ENCODE measurements at regions not wholly inside any gene's neighbourhood (a gene's known extent, or its start where the extent isn't known, plus 50 kb on each side); places are given as distances from the start of the nearest gene placed in this dataset.
"Not testable (repeated sequence)": the region's sequence is repeated elsewhere in the genome, so short reads cannot be mapped to it uniquely, and the experiment has no call there.

GRCh38 chr6:147951726-147952125 lies 390.9 kb upstream of the SASH1 start:
- Mint-ChIP-seq H3K9me3 (no peaks in the 10 kb centered on the region), H3K36me3 (ENCODE audit: low read depth) (no peaks in the 10 kb centered on the region), H3K4me3 (no peak overlapping the region), H3K27ac (no peak overlapping the region), H3K4me1 (ENCODE audit: low read depth) (no peaks in the 10 kb centered on the region), H3K27me3 (ENCODE audit: low read depth) (no peaks in the 10 kb centered on the region)

- Mint-ChIP-seq H3K4me1 (ENCODE audit: low read depth) (no peaks in the 10 kb centered on the region), H3K9me3 (no peaks in the 10 kb centered on the region), H3K27me3 (ENCODE audit: low read depth) (no peaks in the 10 kb centered on the region), H3K27ac (no peak overlapping the region), H3K4me3 (no peak overlapping the region), H3K36me3 (ENCODE audit: low read depth) (no peaks in the 10 kb centered on the region)
These were observed 387.7 kb upstream of the SASH1 start for GRCh38 chr6:147954938-147955337.

GRCh38 chr6:147958683-147959082 lies 384.0 kb upstream of the SASH1 start:
- H3K27ac Mint-ChIP-seq = no peak overlapping the region
- no peaks in the 10 kb centered on the region for H3K4me1 Mint-ChIP-seq (ENCODE audit: low read depth)
- H3K4me3 Mint-ChIP-seq = no peak overlapping the region
- H3K36me3 Mint-ChIP-seq (ENCODE audit: low read depth) = no peaks in the 10 kb centered on the region
- H3K9me3 Mint-ChIP-seq = no peaks in the 10 kb centered on the region
- no peaks in the 10 kb centered on the region for H3K27me3 Mint-ChIP-seq (ENCODE audit: low read depth)

GRCh38 chr6:147961481-147962141 lies 381.0 kb upstream of the SASH1 start:
- Mint-ChIP-seq H3K4me1 (ENCODE audit: low read depth) (no peaks in the 10 kb centered on the region), H3K4me3 (no peak overlapping the region), H3K9me3 (peaks cover 6% of the 10 kb centered on the region), H3K27ac (no peak overlapping the region), H3K27me3 (ENCODE audit: low read depth) (no peaks in the 10 kb centered on the region), H3K36me3 (ENCODE audit: low read depth) (no peaks in the 10 kb centered on the region)

GRCh38 chr6:147965448-147965847 lies 377.2 kb upstream of the SASH1 start:
- not testable (repeated sequence) for H3K4me1 Mint-ChIP-seq (ENCODE audit: low read depth); H3K9me3 Mint-ChIP-seq; H3K4me3 Mint-ChIP-seq; H3K36me3 Mint-ChIP-seq (ENCODE audit: low read depth); H3K27ac Mint-ChIP-seq; H3K27me3 Mint-ChIP-seq (ENCODE audit: low read depth)

- H3K27ac Mint-ChIP-seq = no peak overlapping the region
- no peak overlapping the region for H3K4me3 Mint-ChIP-seq
- no peaks in the 10 kb centered on the region for H3K36me3 Mint-ChIP-seq (ENCODE audit: low read depth)
- H3K4me1 Mint-ChIP-seq (ENCODE audit: low read depth) = no peaks in the 10 kb centered on the region
- H3K27me3 Mint-ChIP-seq (ENCODE audit: low read depth) = no peaks in the 10 kb centered on the region
- peaks cover 2% of the 10 kb centered on the region for H3K9me3 Mint-ChIP-seq
These were observed 371.7 kb upstream of the SASH1 start for GRCh38 chr6:147970970-147971369.

GRCh38 chr6:147972448-147972847 lies 370.2 kb upstream of the SASH1 start:
- H3K4me1 Mint-ChIP-seq (ENCODE audit: low read depth) = no peaks in the 10 kb centered on the region
- no peak overlapping the region for H3K27ac Mint-ChIP-seq
- no peaks in the 10 kb centered on the region for H3K36me3 Mint-ChIP-seq (ENCODE audit: low read depth)
- no peaks in the 10 kb centered on the region for H3K9me3 Mint-ChIP-seq
- no peaks in the 10 kb centered on the region for H3K27me3 Mint-ChIP-seq (ENCODE audit: low read depth)
- H3K4me3 Mint-ChIP-seq = no peak overlapping the region

- no peak overlapping the region for H3K4me3 Mint-ChIP-seq
- no peaks in the 10 kb centered on the region for H3K36me3 Mint-ChIP-seq (ENCODE audit: low read depth)
- no peaks in the 10 kb centered on the region for H3K9me3 Mint-ChIP-seq
- H3K4me1 Mint-ChIP-seq (ENCODE audit: low read depth) = no peaks in the 10 kb centered on the region
- no peaks in the 10 kb centered on the region for H3K27me3 Mint-ChIP-seq (ENCODE audit: low read depth)
- no peak overlapping the region for H3K27ac Mint-ChIP-seq
These were observed 368.8 kb upstream of the SASH1 start for GRCh38 chr6:147973806-147974205.

- H3K9me3 Mint-ChIP-seq = no peaks in the 10 kb centered on the region
- H3K36me3 Mint-ChIP-seq (ENCODE audit: low read depth) = no peaks in the 10 kb centered on the region
- H3K4me1 Mint-ChIP-seq (ENCODE audit: low read depth) = no peaks in the 10 kb centered on the region
- H3K27ac Mint-ChIP-seq = no peak overlapping the region
- H3K4me3 Mint-ChIP-seq = no peak overlapping the region
- no peaks in the 10 kb centered on the region for H3K27me3 Mint-ChIP-seq (ENCODE audit: low read depth)
These were observed 368.3 kb upstream of the SASH1 start for GRCh38 chr6:147974376-147974775.

GRCh38 chr6:147977851-147978465 lies 364.7 kb upstream of the SASH1 start:
- Mint-ChIP-seq H3K36me3 (ENCODE audit: low read depth) (no peaks in the 10 kb centered on the region), H3K9me3 (no peaks in the 10 kb centered on the region), H3K4me1 (ENCODE audit: low read depth) (no peaks in the 10 kb centered on the region), H3K4me3 (no peak overlapping the region), H3K27me3 (ENCODE audit: low read depth) (no peaks in the 10 kb centered on the region), H3K27ac (no peak overlapping the region)

GRCh38 chr6:147979966-147980365 lies 362.7 kb upstream of the SASH1 start:
- H3K36me3 Mint-ChIP-seq (ENCODE audit: low read depth) = no peaks in the 10 kb centered on the region
- no peak overlapping the region for H3K27ac Mint-ChIP-seq
- H3K4me1 Mint-ChIP-seq (ENCODE audit: low read depth) = no peaks in the 10 kb centered on the region
- H3K27me3 Mint-ChIP-seq (ENCODE audit: low read depth) = no peaks in the 10 kb centered on the region
- no peak overlapping the region for H3K4me3 Mint-ChIP-seq
- no peaks in the 10 kb centered on the region for H3K9me3 Mint-ChIP-seq

GRCh38 chr6:147983581-147984366 lies 358.9 kb upstream of the SASH1 start:
- Mint-ChIP-seq H3K4me3 (no peak overlapping the region), H3K36me3 (ENCODE audit: low read depth) (no peaks in the 10 kb centered on the region), H3K9me3 (no peaks in the 10 kb centered on the region), H3K27me3 (ENCODE audit: low read depth) (no peaks in the 10 kb centered on the region), H3K27ac (no peak overlapping the region), H3K4me1 (ENCODE audit: low read depth) (no peaks in the 10 kb centered on the region)

- peaks cover 4% of the 10 kb centered on the region for H3K9me3 Mint-ChIP-seq
- no peak overlapping the region for H3K27ac Mint-ChIP-seq
- no peaks in the 10 kb centered on the region for H3K36me3 Mint-ChIP-seq (ENCODE audit: low read depth)
- H3K27me3 Mint-ChIP-seq (ENCODE audit: low read depth) = no peaks in the 10 kb centered on the region
- no peak overlapping the region for H3K4me3 Mint-ChIP-seq
- no peaks in the 10 kb centered on the region for H3K4me1 Mint-ChIP-seq (ENCODE audit: low read depth)
These were observed 355.8 kb upstream of the SASH1 start for GRCh38 chr6:147986846-147987245.

- no peaks in the 10 kb centered on the region for H3K36me3 Mint-ChIP-seq (ENCODE audit: low read depth)
- H3K27me3 Mint-ChIP-seq (ENCODE audit: low read depth) = no peaks in the 10 kb centered on the region
- H3K4me3 Mint-ChIP-seq = no peak overlapping the region
- no peaks in the 10 kb centered on the region for H3K4me1 Mint-ChIP-seq (ENCODE audit: low read depth)
- peaks cover 4% of the 10 kb centered on the region for H3K9me3 Mint-ChIP-seq
- H3K27ac Mint-ChIP-seq = no peak overlapping the region
These were observed 352.5 kb upstream of the SASH1 start for GRCh38 chr6:147990159-147990558.

GRCh38 chr6:147991961-147992360 lies 350.7 kb upstream of the SASH1 start:
- Mint-ChIP-seq H3K27me3 (ENCODE audit: low read depth) (no peaks in the 10 kb centered on the region), H3K4me3 (no peak overlapping the region), H3K4me1 (ENCODE audit: low read depth) (no peaks in the 10 kb centered on the region)

More at GRCh38 chr6:147991961-147992360, 350.7 kb upstream of the SASH1 start:
- H3K36me3 Mint-ChIP-seq (ENCODE audit: low read depth) = no peaks in the 10 kb centered on the region
- peaks cover 4% of the 10 kb centered on the region for H3K9me3 Mint-ChIP-seq
- H3K27ac Mint-ChIP-seq = no peak overlapping the region

Data from T-helper 1 cell treated with Interleukin-12 subunit alpha and Interleukin-12 subunit beta and Interleukin-4 antibody, amounts not matched to agents 30 μg/mL and 1 μg/mL, for 36 hours (primary cell).